HCT116 (cell line): ENCODE measurements at regions not wholly inside any gene's neighbourhood (a gene's known extent, or its start where the extent isn't known, plus 50 kb on each side); places are given as distances from the start of the nearest gene placed in this dataset.

Experiments used
- ATAC-seq: fragments of 200-7000 bp; cut with Tn5 transposase; 2 replicates; pipeline ENCODE4 v1.9.1; 2020; ENCODE audit warnings: mild to moderate bottlenecking, moderate library complexity
- BruUV-seq: library from RNA; stranded (reverse); fragments of 400-500 nt; replicated peaks from 2 replicates; lab custom pipeline; 2021; lab: Mats Ljungman, UMichigan
- CTCF ChIA-PET: fragments of 300-600 bp; sonication (Branson Sonifier 250); formaldehyde crosslinking; loops from one replicate; lab custom pipeline; 2021; ENCODE audit warnings: antibody characterized with exemption; lab: Charles Lee
- POLR2A ChIA-PET: fragments of 300-600, 350-600 bp; sonication (Branson Sonifier 250); formaldehyde crosslinking; loops from one replicate; lab custom pipeline; 2021; ENCODE audit warnings: antibody characterized with exemption; lab: Charles Lee
- RAD21 ChIA-PET, 2 experiments: fragments of 300-600 bp; sonication (Branson Sonifier 250); formaldehyde crosslinking; loops; one replicate each; lab custom pipeline; 2023; ENCODE audit warnings: low total read pairs in 2 of 2; ENCODE audit not compliant: uncharacterized antibody in 2 of 2, unreplicated experiment in 2 of 2, low non-redundant PET in 1 of 2; lab: Charles Lee
- DNase-seq: peaks from one replicate; pipeline ENCODE4 v3.0.0-alpha.2; 2010; ENCODE audit warnings: low read depth, low spot score
- H2AFZ ChIP-seq: fragments of 200-600 bp; shearing (Covaris generic), sonication (generic); 2 replicates; pipeline ENCODE4 v1.6.1; 2017; ENCODE audit warnings: low read depth, mixed run types, mixed read lengths, antibody characterized with exemption, low read length; ENCODE audit not compliant: poor library complexity, severe bottlenecking
- H3K27ac ChIP-seq: 2 replicates; pipeline ENCODE4 v1.5.1; 2012; ENCODE audit warnings: low read depth, low read length
- H3K27me3 ChIP-seq: fragments of 200-600 bp; sonication (generic); 2 replicates; pipeline ENCODE4 v1.6.1; 2016; ENCODE audit warnings: mixed run types, low read length, mixed read lengths; ENCODE audit not compliant: insufficient read depth
- H3K36me3 ChIP-seq, 2 experiments: fragments of 200-500 bp in 1 of 2; fragments of 200-600 bp in 1 of 2; sonication (Bioruptor generic) in 1 of 2; sonication (generic) in 1 of 2; 2 replicates each; pipeline versions ENCODE4 v1.5.1 to v1.6.1; 2014 to 2016; ENCODE audit warnings: low read length in 2 of 2, inconsistent platforms in 1 of 2, mixed read lengths in 1 of 2, mixed run types in 1 of 2; ENCODE audit not compliant: insufficient read depth in 2 of 2, control insufficient read depth in 1 of 2
- H3K4me1 ChIP-seq, 2 experiments: fragments of 200-600 bp in 1 of 2; sonication (generic) in 1 of 2; 2 replicates each; pipeline versions ENCODE4 v1.5.1 to v1.6.1; 2012 to 2017; ENCODE audit warnings: low read length in 2 of 2, inconsistent platforms in 1 of 2, mild to moderate bottlenecking in 1 of 2, mixed read lengths in 1 of 2, mixed run types in 1 of 2, moderate library complexity in 1 of 2; ENCODE audit not compliant: insufficient read depth in 2 of 2, control insufficient read depth in 1 of 2
- H3K4me2 ChIP-seq: fragments of 200-600 bp; sonication (generic); 2 replicates; pipeline ENCODE4 v1.6.1; 2017; ENCODE audit warnings: mixed run types, low read length, mixed read lengths
- H3K4me3 ChIP-seq, 2 experiments: fragments of 200-600 bp in 1 of 2; sonication (generic) in 1 of 2; replicated peaks in 1 of 2; 2 replicates each; pipeline ENCODE4 v1.5.1; 2011 to 2016; ENCODE audit warnings: low read length in 2 of 2, control low read depth in 1 of 2, low read depth in 1 of 2, mild to moderate bottlenecking in 1 of 2, mixed read lengths in 1 of 2, mixed run types in 1 of 2
- H3K79me2 ChIP-seq: fragments of 200-600 bp; sonication (generic); 2 replicates; pipeline ENCODE4 v1.6.1; 2017; ENCODE audit warnings: mild to moderate bottlenecking, mixed run types, low read length, moderate library complexity, mixed read lengths; ENCODE audit not compliant: insufficient read depth
- H3K9ac ChIP-seq: fragments of 200-600 bp; sonication (generic); 2 replicates; pipeline ENCODE4 v1.6.1; 2016; ENCODE audit warnings: low read length, mixed read lengths
- H3K9me2 ChIP-seq: fragments of 200-600 bp; sonication (generic), shearing (Covaris generic); 2 replicates; pipeline ENCODE4 v1.6.1; 2017; ENCODE audit warnings: mixed run types, mild to moderate bottlenecking, moderate library complexity; ENCODE audit not compliant: insufficient read depth
- H3K9me3 ChIP-seq, 2 experiments: fragments of 200-500 bp in 1 of 2; fragments of 200-600 bp in 1 of 2; sonication (Bioruptor generic) in 1 of 2; sonication (generic) in 1 of 2; 2 replicates each; pipeline ENCODE4 v1.6.1; 2014 to 2017; ENCODE audit warnings: low read length in 2 of 2, mixed read lengths in 2 of 2, inconsistent platforms in 1 of 2, low read depth in 1 of 2, mild to moderate bottlenecking in 1 of 2, mixed run types in 1 of 2, moderate library complexity in 1 of 2; ENCODE audit not compliant: control insufficient read depth in 1 of 2, insufficient read depth in 1 of 2
- H4K20me1 ChIP-seq: fragments of 200-600 bp; sonication (generic), shearing (Covaris generic); 2 replicates; pipeline ENCODE4 v1.6.1; 2017; ENCODE audit warnings: mixed run types, mild to moderate bottlenecking, moderate library complexity; ENCODE audit not compliant: insufficient read depth
- CTCF ChIP-seq, 3 experiments: fragments of 200-600 bp in 1 of 3; sonication (generic) in 1 of 3; IDR thresholded peaks in 2 of 3; conservative IDR thresholded peaks in 1 of 3; 2 replicates each; pipeline ENCODE4 v1.5.1; 2012 to 2017; ENCODE audit warnings: low read depth in 2 of 3, low read length in 2 of 3, antibody characterized with exemption in 1 of 3, borderline replicate concordance in 1 of 3, control low read depth in 1 of 3, mild to moderate bottlenecking in 1 of 3, mixed read lengths in 1 of 3, mixed run types in 1 of 3, moderate library complexity in 1 of 3; ENCODE audit not compliant: insufficient read depth in 1 of 3
- EGR1 ChIP-seq: IDR thresholded peaks from 2 replicates; pipeline ENCODE4 v1.6.1; 2012; ENCODE audit warnings: low read depth
- ELF1 ChIP-seq: IDR thresholded peaks from 2 replicates; pipeline ENCODE4 v1.6.1; 2012; ENCODE audit warnings: low read depth, borderline replicate concordance
- EZH2 ChIP-seq: fragments of 200-600 bp; sonication (generic); IDR thresholded peaks from 2 replicates; pipeline ENCODE4 v1.6.1; 2017; ENCODE audit warnings: antibody characterized with exemption, mixed run types
- EZH2phosphoT487 ChIP-seq: fragments of 200-600 bp; IDR thresholded peaks from 2 replicates; pipeline ENCODE4 v1.6.1; 2018; ENCODE audit warnings: antibody characterized with exemption, borderline replicate concordance
- FOSL1 ChIP-seq: IDR thresholded peaks from 2 replicates; pipeline ENCODE4 v1.6.1; 2012; ENCODE audit warnings: low read depth
- JUND ChIP-seq: IDR thresholded peaks from 2 replicates; pipeline ENCODE4 v1.6.1; 2012
- POLR2A ChIP-seq: IDR thresholded peaks from 2 replicates; pipeline ENCODE4 v1.7.0; 2011; ENCODE audit warnings: borderline replicate concordance; ENCODE audit not compliant: insufficient read depth, insufficient read length; ENCODE audit errors: extremely low read depth
- POLR2AphosphoS5 ChIP-seq: IDR thresholded peaks from 2 replicates; pipeline ENCODE4 v1.6.1; 2011; ENCODE audit warnings: mild to moderate bottlenecking, low read depth, low read length, moderate library complexity
- RAD21 ChIP-seq: IDR thresholded peaks from 2 replicates; pipeline ENCODE4 v1.6.1; 2012; ENCODE audit warnings: low read depth, mild to moderate bottlenecking
- SIN3A ChIP-seq: IDR thresholded peaks from 2 replicates; pipeline ENCODE4 v1.6.1; 2012; ENCODE audit warnings: low read depth
- SRF ChIP-seq: IDR thresholded peaks from 2 replicates; pipeline ENCODE4 v1.6.1; 2012; ENCODE audit warnings: low read depth
- TCF7L2 ChIP-seq: IDR thresholded peaks from 2 replicates; pipeline ENCODE4 v1.7.0; 2011; ENCODE audit warnings: borderline replicate concordance, inconsistent platforms; ENCODE audit not compliant: insufficient read depth, insufficient read length; ENCODE audit errors: extremely low read depth
- ZBTB33 ChIP-seq: IDR thresholded peaks from 2 replicates; pipeline ENCODE4 v1.6.1; 2011; ENCODE audit warnings: mild to moderate bottlenecking, low read length, moderate library complexity; ENCODE audit not compliant: insufficient replicate concordance; ENCODE audit errors: extremely low read depth
- ZFX ChIP-seq: fragments of 450-650 bp; IDR thresholded peaks from 2 replicates; pipeline ENCODE4 v1.6.1; 2017
- ZNF274 ChIP-seq: fragments of 200-500 bp; sonication (Bioruptor generic); IDR thresholded peaks from 2 replicates; pipeline ENCODE4 v1.6.1; 2014; ENCODE audit warnings: mild to moderate bottlenecking, low read depth, low read length, inconsistent platforms
- intact Hi-C: fragments of 100-400 bp; cut with micrococcal nuclease; formaldehyde crosslinking; loops from 2 replicates; pipeline ENCODE4 v1.10.0; 2022
- TF ChIP-seq, protein P1 (sequence below): IDR thresholded peaks from 2 replicates; pipeline ENCODE4 v1.6.1; 2012; ENCODE audit warnings: low read depth
- TF ChIP-seq, protein P2 (sequence below): IDR thresholded peaks from 2 replicates; pipeline ENCODE4 v1.6.1; 2012

DNA sequence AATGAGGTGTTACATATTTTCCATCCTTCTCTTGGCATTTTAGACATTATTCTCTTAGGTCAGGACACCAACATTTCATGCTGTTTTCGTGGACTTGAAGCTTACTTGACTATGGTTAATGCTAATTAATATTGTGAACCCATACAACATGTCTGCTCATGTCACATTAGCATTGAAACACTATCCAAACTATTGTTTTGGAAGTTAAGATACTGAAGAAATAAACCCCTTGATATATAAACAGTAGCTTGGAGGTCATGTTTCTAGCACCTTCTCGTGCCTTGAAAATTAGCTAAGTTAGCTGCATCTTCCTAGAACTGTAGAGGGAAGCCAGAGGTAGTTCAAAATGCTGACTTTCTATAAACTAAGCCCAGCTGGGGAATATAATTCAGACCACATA is 288.8 kb downstream of the LTN1 start:
- H3K36me3 ChIP-seq: no peaks in the 10 kb centered on the region
- H3K27me3 ChIP-seq: no peaks in the 10 kb centered on the region
- intact Hi-C loops: no loop called here
- ATAC-seq: no peak
- no peaks in the 10 kb centered on the region for H3K9me2 ChIP-seq
- H3K9ac ChIP-seq: no peak overlapping the region
- no peaks in the 10 kb centered on the region for H3K4me1 ChIP-seq
- no peak overlapping the region for H3K27ac ChIP-seq
- no TSS peak for BruUV-seq
- H3K4me2 ChIP-seq: no peak overlapping the region
- H2AFZ ChIP-seq: no peak overlapping the region
- ChIA-PET RAD21 (no interaction called here), CTCF (no interaction called here), POLR2A (no interaction called here)
- H3K79me2 ChIP-seq: no peaks in the 10 kb centered on the region
- H4K20me1 ChIP-seq: no peaks in the 10 kb centered on the region
- TF ChIP-seq TCF7L2 (no peak), SIN3A (no peak), EZH2phosphoT487 (no peak), ZBTB33 (no peak), CTCF (IDR thresholded peaks at IDR 0.05 in 2 of 3, conservative IDR thresholded peaks at IDR 0.05 in 1 of 3; ENCODE audit: borderline replicate concordance in 1 of 3, insufficient read depth in 1 of 3, low read depth in 2 of 3, low read length in 2 of 3) (no peak), EZH2 (no peak), ELF1 (no peak), POLR2A (no peak), SRF (no peak), ZFX (no peak), JUND (no peak), RAD21 (no peak), ZNF274 (no peak), POLR2AphosphoS5 (no peak), FOSL1 (no peak), EGR1 (no peak)
- TF ChIP-seq, protein P1, sequence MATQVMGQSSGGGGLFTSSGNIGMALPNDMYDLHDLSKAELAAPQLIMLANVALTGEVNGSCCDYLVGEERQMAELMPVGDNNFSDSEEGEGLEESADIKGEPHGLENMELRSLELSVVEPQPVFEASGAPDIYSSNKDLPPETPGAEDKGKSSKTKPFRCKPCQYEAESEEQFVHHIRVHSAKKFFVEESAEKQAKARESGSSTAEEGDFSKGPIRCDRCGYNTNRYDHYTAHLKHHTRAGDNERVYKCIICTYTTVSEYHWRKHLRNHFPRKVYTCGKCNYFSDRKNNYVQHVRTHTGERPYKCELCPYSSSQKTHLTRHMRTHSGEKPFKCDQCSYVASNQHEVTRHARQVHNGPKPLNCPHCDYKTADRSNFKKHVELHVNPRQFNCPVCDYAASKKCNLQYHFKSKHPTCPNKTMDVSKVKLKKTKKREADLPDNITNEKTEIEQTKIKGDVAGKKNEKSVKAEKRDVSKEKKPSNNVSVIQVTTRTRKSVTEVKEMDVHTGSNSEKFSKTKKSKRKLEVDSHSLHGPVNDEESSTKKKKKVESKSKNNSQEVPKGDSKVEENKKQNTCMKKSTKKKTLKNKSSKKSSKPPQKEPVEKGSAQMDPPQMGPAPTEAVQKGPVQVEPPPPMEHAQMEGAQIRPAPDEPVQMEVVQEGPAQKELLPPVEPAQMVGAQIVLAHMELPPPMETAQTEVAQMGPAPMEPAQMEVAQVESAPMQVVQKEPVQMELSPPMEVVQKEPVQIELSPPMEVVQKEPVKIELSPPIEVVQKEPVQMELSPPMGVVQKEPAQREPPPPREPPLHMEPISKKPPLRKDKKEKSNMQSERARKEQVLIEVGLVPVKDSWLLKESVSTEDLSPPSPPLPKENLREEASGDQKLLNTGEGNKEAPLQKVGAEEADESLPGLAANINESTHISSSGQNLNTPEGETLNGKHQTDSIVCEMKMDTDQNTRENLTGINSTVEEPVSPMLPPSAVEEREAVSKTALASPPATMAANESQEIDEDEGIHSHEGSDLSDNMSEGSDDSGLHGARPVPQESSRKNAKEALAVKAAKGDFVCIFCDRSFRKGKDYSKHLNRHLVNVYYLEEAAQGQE: no peak
- TF ChIP-seq, protein P2, sequence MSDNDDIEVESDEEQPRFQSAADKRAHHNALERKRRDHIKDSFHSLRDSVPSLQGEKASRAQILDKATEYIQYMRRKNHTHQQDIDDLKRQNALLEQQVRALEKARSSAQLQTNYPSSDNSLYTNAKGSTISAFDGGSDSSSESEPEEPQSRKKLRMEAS: no peak
- no peak for DNase-seq
- H3K9me3 ChIP-seq: no peaks in the 10 kb centered on the region; a peak in 1 of 4 replicates
- H3K4me3 ChIP-seq: no peak overlapping the region
